MCF 10A (cell line): ENCODE measurements at regions not wholly inside any gene's neighbourhood (a gene's known extent, or its start where the extent isn't known, plus 50 kb on each side); places are given as distances from the start of the nearest gene placed in this dataset.
"Not testable (repeated sequence)": the region's sequence is repeated elsewhere in the genome, so short reads cannot be mapped to it uniquely, and the experiment has no call there.

Source experiments
- BruUV-seq: library from RNA; stranded (reverse); fragments of 400-500 nt; replicated peaks from 2 replicates; lab custom pipeline; 2021; lab: Mats Ljungman, UMichigan
- CTCF ChIA-PET: fragments of 300-600 bp; sonication (Branson Sonifier 250); formaldehyde crosslinking; extraction: SDS; loops from one replicate; lab custom pipeline; 2021; ENCODE audit warnings: antibody characterized with exemption, inconsistent platforms; lab: Yijun Ruan, JAX
- POLR2A ChIA-PET: fragments of 300-600, 350-650 bp; sonication (Branson Sonifier 250); formaldehyde crosslinking; extraction: SDS; loops from one replicate; lab custom pipeline; 2020; ENCODE audit warnings: antibody characterized with exemption, inconsistent platforms; lab: Yijun Ruan, JAX
- DNase-seq: peaks from one replicate; pipeline ENCODE4 v3.0.0-alpha.2; 2018; ENCODE audit not compliant: unreplicated experiment
- H3K27ac Mint-ChIP-seq: one replicate; pipeline ENCODE4 v1.8.0; 2022; ENCODE audit warnings: mild to moderate bottlenecking, low read depth, mixed read lengths; ENCODE audit not compliant: unreplicated experiment
- H3K27me3 Mint-ChIP-seq: one replicate; pipeline ENCODE4 v1.8.0; 2022; ENCODE audit warnings: mixed read lengths; ENCODE audit not compliant: insufficient read depth, unreplicated experiment
- H3K36me3 Mint-ChIP-seq: one replicate; pipeline ENCODE4 v1.8.0; 2022; ENCODE audit warnings: mild to moderate bottlenecking, moderate library complexity, mixed read lengths; ENCODE audit not compliant: insufficient read depth, unreplicated experiment
- H3K4me1 Mint-ChIP-seq: one replicate; pipeline ENCODE4 v1.8.0; 2022; ENCODE audit warnings: mixed read lengths; ENCODE audit not compliant: insufficient read depth, unreplicated experiment
- H3K4me3 Mint-ChIP-seq: one replicate; pipeline ENCODE4 v1.8.0; 2022; ENCODE audit warnings: mild to moderate bottlenecking, moderate library complexity, mixed read lengths; ENCODE audit not compliant: unreplicated experiment
- H3K9me3 Mint-ChIP-seq: one replicate; pipeline ENCODE4 v1.8.0; 2022; ENCODE audit warnings: mixed read lengths; ENCODE audit not compliant: unreplicated experiment
- intact Hi-C: fragments of 100-400 bp; cut with micrococcal nuclease; formaldehyde crosslinking; loops from 2 replicates; pipeline ENCODE4 v1.14.1; 2022
- TF ChIP-seq, protein P1 (sequence below): fragments of 200-600 bp; IDR thresholded peaks from one replicate; pipeline ENCODE4 v1.8.0; 2022; ENCODE audit warnings: antibody characterized with exemption, mild to moderate bottlenecking; ENCODE audit not compliant: unreplicated experiment

GRCh38 chr2:21837168-21837960 lies 713.6 kb downstream of the TDRD15 start:
- no peak overlapping the region for H3K27ac Mint-ChIP-seq
- no peak overlapping the region for H3K4me3 Mint-ChIP-seq
- intact Hi-C loops: no loop called here
- no peaks in the 10 kb centered on the region for H3K9me3 Mint-ChIP-seq
- CTCF ChIA-PET: no interaction called here
- POLR2A ChIA-PET: no interaction called here
- DNase-seq: peak; percentile 66
- no peaks in the 10 kb centered on the region for H3K4me1 Mint-ChIP-seq
- no peaks in the 10 kb centered on the region for H3K27me3 Mint-ChIP-seq
- no TSS peak for BruUV-seq
- no peaks in the 10 kb centered on the region for H3K36me3 Mint-ChIP-seq
- TF ChIP-seq, protein P1, sequence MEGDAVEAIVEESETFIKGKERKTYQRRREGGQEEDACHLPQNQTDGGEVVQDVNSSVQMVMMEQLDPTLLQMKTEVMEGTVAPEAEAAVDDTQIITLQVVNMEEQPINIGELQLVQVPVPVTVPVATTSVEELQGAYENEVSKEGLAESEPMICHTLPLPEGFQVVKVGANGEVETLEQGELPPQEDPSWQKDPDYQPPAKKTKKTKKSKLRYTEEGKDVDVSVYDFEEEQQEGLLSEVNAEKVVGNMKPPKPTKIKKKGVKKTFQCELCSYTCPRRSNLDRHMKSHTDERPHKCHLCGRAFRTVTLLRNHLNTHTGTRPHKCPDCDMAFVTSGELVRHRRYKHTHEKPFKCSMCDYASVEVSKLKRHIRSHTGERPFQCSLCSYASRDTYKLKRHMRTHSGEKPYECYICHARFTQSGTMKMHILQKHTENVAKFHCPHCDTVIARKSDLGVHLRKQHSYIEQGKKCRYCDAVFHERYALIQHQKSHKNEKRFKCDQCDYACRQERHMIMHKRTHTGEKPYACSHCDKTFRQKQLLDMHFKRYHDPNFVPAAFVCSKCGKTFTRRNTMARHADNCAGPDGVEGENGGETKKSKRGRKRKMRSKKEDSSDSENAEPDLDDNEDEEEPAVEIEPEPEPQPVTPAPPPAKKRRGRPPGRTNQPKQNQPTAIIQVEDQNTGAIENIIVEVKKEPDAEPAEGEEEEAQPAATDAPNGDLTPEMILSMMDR: no peak

DNA sequence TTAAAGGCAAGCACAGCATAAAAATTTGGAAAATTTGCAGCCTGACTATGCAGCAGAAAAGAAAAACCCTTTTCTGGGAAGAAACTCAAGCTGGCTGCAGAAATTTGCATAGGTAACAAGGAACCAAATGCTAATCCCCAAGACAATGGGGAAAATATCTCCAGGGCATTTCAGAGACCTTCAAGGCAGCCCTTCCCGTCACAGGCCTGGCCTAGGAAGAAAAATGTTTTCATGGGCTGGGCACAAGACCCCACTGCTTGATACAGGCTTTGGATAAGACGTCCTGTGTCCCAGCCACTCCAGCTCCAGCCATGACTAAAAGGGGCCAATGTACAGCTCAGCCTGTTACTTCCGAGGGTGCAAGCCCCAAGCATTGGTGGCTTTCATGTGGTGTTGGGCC lies 717.6 kb downstream of the TDRD15 start:
- no TSS peak for BruUV-seq
- TF ChIP-seq, protein P1: no peak
- ChIA-PET POLR2A (no interaction called here), CTCF (no interaction called here)
- intact Hi-C loops: no loop called here
- Mint-ChIP-seq H3K36me3 (no peaks in the 10 kb centered on the region), H3K9me3 (no peaks in the 10 kb centered on the region), H3K4me1 (no peaks in the 10 kb centered on the region), H3K4me3 (no peak overlapping the region), H3K27ac (no peak overlapping the region), H3K27me3 (no peaks in the 10 kb centered on the region)
- DNase-seq: no peak

GRCh38 chr2:21850367-21850766 lies 726.6 kb downstream of the TDRD15 start:
- DNase-seq, intact Hi-C loops, CTCF ChIA-PET, H3K36me3 Mint-ChIP-seq, H3K9me3 Mint-ChIP-seq, H3K27ac Mint-ChIP-seq, H3K4me3 Mint-ChIP-seq, POLR2A ChIA-PET, H3K4me1 Mint-ChIP-seq, BruUV-seq: not testable (repeated sequence)
- peaks cover 16% of the 10 kb centered on the region for H3K27me3 Mint-ChIP-seq

- H3K9me3 Mint-ChIP-seq: peaks cover 17% of the 10 kb centered on the region
- POLR2A ChIA-PET: no interaction called here
- intact Hi-C loops: no loop called here
- H3K4me3 Mint-ChIP-seq: no peak overlapping the region
- no peaks in the 10 kb centered on the region for H3K36me3 Mint-ChIP-seq
- H3K27ac Mint-ChIP-seq: no peak overlapping the region
- BruUV-seq: no TSS peak
- TF ChIP-seq, protein P1: no peak
- H3K4me1 Mint-ChIP-seq: no peaks in the 10 kb centered on the region
- peaks cover 16% of the 10 kb centered on the region for H3K27me3 Mint-ChIP-seq
- CTCF ChIA-PET: no interaction called here
- DNase-seq: no peak
Measured at GRCh38 chr2:21854938-21855337, 731.2 kb downstream of the TDRD15 start.
